Endothelial cell (in vitro differentiated cells): ENCODE measurements at regions not wholly inside any gene's neighbourhood (a gene's known extent, or its start where the extent isn't known, plus 50 kb on each side); places are given as distances from the start of the nearest gene placed in this dataset.

Source experiments
- DNase-seq: peaks from one replicate; pipeline ENCODE4 v3.0.0; 2021; ENCODE audit warnings: low spot score
- H3K27ac Mint-ChIP-seq: one replicate; pipeline ENCODE4 v1.8.0; 2021; ENCODE audit warnings: mixed read lengths, inconsistent platforms; ENCODE audit not compliant: unreplicated experiment
- H3K27me3 Mint-ChIP-seq: one replicate; pipeline ENCODE4 v1.8.0; 2021; ENCODE audit warnings: mild to moderate bottlenecking, moderate library complexity, mixed read lengths, inconsistent platforms; ENCODE audit not compliant: unreplicated experiment
- H3K36me3 Mint-ChIP-seq: one replicate; pipeline ENCODE4 v1.8.0; 2021; ENCODE audit warnings: mild to moderate bottlenecking, low read depth, mixed read lengths, inconsistent platforms; ENCODE audit not compliant: unreplicated experiment
- H3K4me1 Mint-ChIP-seq: one replicate; pipeline ENCODE4 v1.8.0; 2021; ENCODE audit warnings: mild to moderate bottlenecking, mixed read lengths, inconsistent platforms; ENCODE audit not compliant: unreplicated experiment
- H3K4me3 Mint-ChIP-seq: one replicate; pipeline ENCODE4 v1.8.0; 2021; ENCODE audit warnings: mild to moderate bottlenecking, mixed read lengths, inconsistent platforms; ENCODE audit not compliant: unreplicated experiment
- H3K9me3 Mint-ChIP-seq: one replicate; pipeline ENCODE4 v1.8.0; 2021; ENCODE audit warnings: mixed read lengths, inconsistent platforms; ENCODE audit not compliant: unreplicated experiment
- CTCF ChIP-seq: fragments of 200-600 bp; sonication (generic); IDR thresholded peaks from one replicate; pipeline ENCODE4 v1.5.0; 2021; ENCODE audit warnings: antibody characterized with exemption; ENCODE audit not compliant: unreplicated experiment

- H3K27ac Mint-ChIP-seq = no peak overlapping the region
- H3K4me1 Mint-ChIP-seq = no peaks in the 10 kb centered on the region
- no peaks in the 10 kb centered on the region for H3K9me3 Mint-ChIP-seq
- H3K4me3 Mint-ChIP-seq = no peak overlapping the region
- H3K36me3 Mint-ChIP-seq = no peaks in the 10 kb centered on the region
- no peaks in the 10 kb centered on the region for H3K27me3 Mint-ChIP-seq
- DNase-seq = no peak
- TF ChIP-seq CTCF = no peak
These were observed 316.7 kb upstream of the KLHL1 start for GRCh38 chr13:70424928-70425327.

GRCh38 chr13:70424428-70424827, 316.2 kb upstream of the KLHL1 start:
- no peak overlapping the region for H3K27ac Mint-ChIP-seq
- DNase-seq = no peak
- H3K4me3 Mint-ChIP-seq = no peak overlapping the region
- H3K9me3 Mint-ChIP-seq = no peaks in the 10 kb centered on the region
- H3K36me3 Mint-ChIP-seq = no peaks in the 10 kb centered on the region
- no peaks in the 10 kb centered on the region for H3K4me1 Mint-ChIP-seq
- TF ChIP-seq CTCF = no peak
- H3K27me3 Mint-ChIP-seq = no peaks in the 10 kb centered on the region

GRCh38 chr13:70415136-70415535, 306.9 kb upstream of the KLHL1 start:
- Mint-ChIP-seq H3K27ac (no peak overlapping the region), H3K36me3 (no peaks in the 10 kb centered on the region), H3K9me3 (no peaks in the 10 kb centered on the region), H3K27me3 (no peaks in the 10 kb centered on the region), H3K4me3 (no peak overlapping the region), H3K4me1 (no peaks in the 10 kb centered on the region)
- TF ChIP-seq CTCF = no peak
- no peak for DNase-seq

- Mint-ChIP-seq H3K4me1 (peaks cover 3% of the 10 kb centered on the region), H3K9me3 (no peaks in the 10 kb centered on the region), H3K27me3 (no peaks in the 10 kb centered on the region), H3K4me3 (no peak overlapping the region), H3K27ac (no peak overlapping the region), H3K36me3 (no peaks in the 10 kb centered on the region)
- no peak for DNase-seq
- TF ChIP-seq CTCF = no peak
These were observed 300.6 kb upstream of the KLHL1 start for GRCh38 chr13:70408865-70409264.

- Mint-ChIP-seq H3K36me3 (no peaks in the 10 kb centered on the region), H3K4me3 (no peak overlapping the region), H3K4me1 (peaks cover 3% of the 10 kb centered on the region), H3K27ac (no peak overlapping the region), H3K27me3 (no peaks in the 10 kb centered on the region), H3K9me3 (no peaks in the 10 kb centered on the region)
- no peak for DNase-seq
- no peak for TF ChIP-seq CTCF
These were observed 299.2 kb upstream of the KLHL1 start for GRCh38 chr13:70407486-70407885.
